GM19240 (cell line): ENCODE measurements at regions not wholly inside any gene's neighbourhood (a gene's known extent, or its start where the extent isn't known, plus 50 kb on each side); places are given as distances from the start of the nearest gene placed in this dataset.

Source experiments
- DNase-seq: peaks from one replicate; pipeline ENCODE4 v3.0.0; 2011; ENCODE audit warnings: low spot score; ENCODE audit not compliant: insufficient read length

DNA sequence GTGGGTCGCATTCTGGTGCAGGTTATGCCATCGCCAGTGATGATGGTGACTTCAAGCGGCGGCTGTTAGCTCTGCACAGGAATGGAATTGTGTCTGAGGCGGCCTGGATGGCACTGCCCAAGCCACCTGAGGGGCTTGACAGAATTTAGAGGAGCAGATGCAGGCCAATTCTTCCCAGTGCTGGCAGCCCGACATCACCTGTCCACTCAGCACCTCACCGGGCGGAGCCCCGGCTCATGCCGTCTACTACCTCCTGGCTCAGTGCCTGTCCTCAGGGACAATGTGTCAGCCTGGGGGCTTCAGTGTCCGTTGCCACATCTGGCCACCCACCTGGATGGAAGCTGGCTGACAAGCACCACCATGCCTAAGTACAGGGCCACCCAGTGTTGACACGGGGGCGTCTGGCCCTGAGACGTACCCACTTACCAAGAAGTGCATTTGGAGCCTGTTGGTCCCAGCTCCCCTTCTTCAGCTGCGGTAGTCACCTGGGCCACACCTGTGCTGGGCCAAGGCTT is 420.5 kb upstream of the MKI67 start:
- no peak for DNase-seq

DNA sequence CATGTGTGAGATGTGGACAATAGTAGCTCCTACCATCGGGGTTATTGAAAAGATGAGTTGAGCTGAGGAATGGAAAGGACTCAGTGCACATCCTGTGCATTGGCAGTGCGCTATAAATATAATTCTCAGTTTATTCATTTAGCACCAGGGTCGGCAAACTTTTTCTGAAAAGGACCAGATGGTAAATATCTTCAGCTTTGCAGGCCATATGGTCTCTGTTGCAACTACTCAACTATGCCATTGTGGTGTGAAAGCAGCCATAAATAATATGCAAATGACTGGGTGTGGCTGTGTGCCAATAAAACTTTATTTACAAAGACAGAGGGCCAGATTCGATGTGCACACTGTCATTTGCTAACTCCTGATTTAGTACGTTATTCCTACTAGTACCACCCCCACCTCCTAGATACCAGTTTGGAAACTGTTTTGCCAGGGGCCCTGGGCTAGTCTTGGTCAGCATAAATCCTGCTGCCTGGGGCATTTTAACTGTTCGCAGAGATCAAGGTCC is 422.9 kb upstream of the MKI67 start:
- no peak for DNase-seq

- no peak for DNase-seq
Measured at GRCh38 chr10:128550045-128550444, 423.8 kb upstream of the MKI67 start.

- DNase-seq: no peak
Measured at GRCh38 chr10:128551475-128551874, 425.3 kb upstream of the MKI67 start.

GRCh38 chr10:128553755-128554154 is 427.5 kb upstream of the MKI67 start:
- no peak for DNase-seq

DNA sequence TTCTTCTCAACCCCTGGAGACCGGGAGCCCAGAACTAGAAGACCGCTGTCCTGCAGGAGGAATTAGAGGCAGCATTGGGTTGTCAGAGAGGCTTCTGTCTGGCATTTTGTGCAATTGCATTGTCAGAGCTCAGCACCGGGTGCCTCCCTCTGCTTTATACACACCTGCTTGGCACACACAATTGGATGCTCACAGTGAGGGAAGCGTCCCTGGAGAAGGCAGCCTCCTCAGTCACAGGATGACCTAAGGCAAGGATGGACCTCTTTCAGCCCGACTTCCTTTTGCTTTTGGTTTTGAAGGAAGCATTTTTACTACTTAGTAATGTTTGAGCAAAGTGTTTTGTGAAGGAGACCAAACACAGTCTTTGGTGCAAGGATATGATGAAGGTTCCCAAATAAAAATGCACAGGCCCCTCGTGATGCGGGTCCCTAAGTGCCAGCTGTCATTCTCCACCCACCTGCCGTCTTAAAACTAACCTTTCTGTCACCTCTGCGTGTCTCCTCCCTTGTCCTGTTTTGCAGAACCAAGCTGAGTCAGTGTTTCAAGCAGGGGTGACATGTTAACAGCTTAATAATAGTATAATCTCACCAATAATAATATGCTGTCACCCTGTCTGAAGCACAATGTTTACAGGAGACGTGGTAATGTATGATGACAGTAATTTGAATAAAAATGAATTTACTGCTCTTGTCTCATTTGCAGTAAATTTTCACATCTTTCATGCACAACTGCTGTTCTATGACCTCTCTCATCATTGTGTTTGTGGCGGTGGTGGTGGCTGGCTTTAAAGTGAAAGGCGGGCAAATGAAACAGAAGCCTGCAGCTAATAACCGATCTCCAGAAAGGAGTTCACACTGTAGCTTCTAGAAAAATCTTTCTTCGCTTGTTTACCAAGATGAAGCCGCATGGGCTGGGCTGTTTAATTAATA is 430.2 kb upstream of the MKI67 start:
- no peak for DNase-seq

DNA sequence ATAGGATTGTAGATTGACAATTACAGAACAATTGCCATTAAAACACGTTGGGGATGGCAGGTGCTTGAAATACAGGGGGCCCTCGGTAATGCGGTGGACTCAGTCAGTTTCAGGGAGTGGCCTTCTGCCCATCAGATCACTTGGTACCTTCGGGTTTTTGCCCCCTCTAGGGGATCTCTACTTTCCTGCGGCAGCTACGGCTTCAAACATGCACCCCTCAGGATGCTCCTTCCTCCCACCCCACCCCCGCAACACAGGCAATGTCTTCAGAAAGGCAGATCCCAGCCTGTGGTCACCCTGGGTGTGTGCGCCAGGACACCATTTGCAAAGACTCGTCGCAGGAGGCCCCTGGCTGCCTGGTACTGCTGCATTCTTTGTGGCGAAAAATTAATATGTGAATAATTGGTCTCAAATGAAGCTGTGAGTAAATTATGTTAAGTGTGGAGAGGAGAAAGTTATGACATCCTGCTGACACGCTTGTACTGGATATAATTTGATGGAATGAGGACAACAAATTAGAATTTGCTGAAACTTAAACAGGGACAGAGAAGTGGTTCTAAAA is 431.0 kb upstream of the MKI67 start:
- no peak for DNase-seq

- no peak for DNase-seq
Measured at GRCh38 chr10:128560406-128560805, 434.2 kb upstream of the MKI67 start.

DNA sequence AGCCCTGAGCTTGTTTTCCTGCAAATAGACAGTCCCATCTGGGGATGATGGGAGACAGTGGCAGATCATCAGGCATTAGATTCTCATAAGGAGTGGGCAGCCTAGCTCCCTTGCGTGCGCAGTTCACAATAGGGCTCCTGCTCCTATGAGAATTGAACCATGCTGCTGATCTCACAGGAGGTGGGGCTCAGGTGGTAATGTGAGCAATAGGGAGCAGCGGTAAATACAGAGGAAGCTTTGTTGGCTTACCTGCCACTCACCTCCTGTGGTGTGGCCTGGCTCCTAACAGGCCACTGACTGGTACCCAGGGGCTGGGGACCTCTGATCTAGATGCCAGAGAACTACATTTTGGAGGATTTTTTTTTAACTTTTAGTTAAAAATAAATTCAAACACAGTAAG is 434.8 kb upstream of the MKI67 start:
- no peak for DNase-seq

GRCh38 chr10:128563387-128563786 is 437.2 kb upstream of the MKI67 start:
- DNase-seq: no peak

DNA sequence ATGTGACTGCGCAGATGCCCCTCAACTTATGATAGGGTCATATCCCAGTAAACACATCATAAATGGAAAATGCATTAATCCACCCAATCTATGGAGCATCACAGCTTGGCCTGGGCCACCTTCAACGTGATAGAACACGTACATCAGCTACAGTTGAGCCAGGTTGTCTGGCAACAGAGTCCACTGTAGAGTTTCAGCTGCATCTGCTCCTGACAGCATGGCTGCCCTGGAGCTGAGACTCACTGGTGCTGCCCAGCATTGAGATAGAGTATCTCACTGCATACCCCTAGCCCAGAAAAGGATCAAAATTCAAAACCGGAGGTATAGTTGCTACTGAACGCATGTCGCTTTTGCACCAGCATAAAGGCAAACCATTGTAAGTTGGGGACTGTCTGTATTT is 437.7 kb upstream of the MKI67 start:
- DNase-seq: no peak

- DNase-seq: no peak
Measured at GRCh38 chr10:128566361-128566968, 440.2 kb upstream of the MKI67 start.

- DNase-seq: no peak
Measured at GRCh38 chr10:128567551-128567950, 441.3 kb upstream of the MKI67 start.

- no peak for DNase-seq
Measured at GRCh38 chr10:128568041-128568440, 441.8 kb upstream of the MKI67 start.

- DNase-seq: no peak
Measured at GRCh38 chr10:128568491-128568890, 442.3 kb upstream of the MKI67 start.

- DNase-seq: no peak
Measured at GRCh38 chr10:128568990-128569945, 443.0 kb upstream of the MKI67 start.

DNA sequence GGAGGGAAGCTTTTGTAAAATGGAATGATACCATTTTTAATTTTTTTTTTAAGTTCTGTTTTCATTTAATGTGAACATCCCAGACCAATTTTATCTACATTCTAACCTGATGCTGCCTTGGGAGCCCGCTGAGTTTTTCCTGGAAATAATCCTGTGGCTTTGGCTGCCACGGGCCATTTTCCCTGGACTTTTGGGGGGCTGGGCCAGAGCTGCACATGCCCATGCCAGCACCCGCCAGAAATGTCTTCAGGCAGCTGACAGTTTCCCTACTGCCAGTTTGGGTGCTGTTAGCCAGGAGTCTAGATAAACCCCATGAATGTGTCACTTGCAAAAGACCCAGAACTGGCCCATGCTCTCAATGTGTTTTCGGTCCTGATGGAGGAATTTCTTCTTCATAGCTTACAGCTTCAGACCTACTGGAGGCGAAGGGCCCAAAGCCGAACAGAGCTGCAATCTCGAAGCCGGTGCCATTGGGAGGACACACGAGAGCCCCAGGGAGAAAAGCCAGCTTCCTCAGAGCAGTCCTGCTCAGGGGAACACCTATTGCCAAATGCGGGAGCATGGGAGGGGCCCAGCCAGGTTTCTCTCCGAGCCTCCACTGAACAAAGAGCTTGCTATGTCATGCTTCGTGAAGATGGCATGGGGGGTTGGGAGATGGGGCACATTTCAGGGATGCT is 444.2 kb upstream of the MKI67 start:
- no peak for DNase-seq

DNA sequence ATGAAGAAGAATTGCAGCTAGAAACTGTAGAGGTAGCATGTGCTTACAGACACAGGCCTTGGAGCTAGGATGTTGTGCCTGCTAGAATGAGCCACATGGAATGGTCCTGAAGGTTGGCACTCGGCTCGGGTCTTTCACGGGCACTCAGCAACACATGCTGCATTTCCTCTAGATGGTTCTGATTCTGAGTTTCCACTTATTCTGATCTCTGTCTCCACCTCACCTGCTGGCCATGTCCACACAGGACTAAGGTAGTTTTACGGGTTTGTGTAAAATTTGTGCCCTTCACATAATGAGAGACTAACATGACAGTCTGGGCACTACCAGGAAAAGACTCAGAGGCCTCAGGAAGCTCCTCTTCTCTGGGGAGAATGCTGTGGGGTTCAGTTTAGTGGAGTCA is 444.8 kb upstream of the MKI67 start:
- DNase-seq: no peak

DNA sequence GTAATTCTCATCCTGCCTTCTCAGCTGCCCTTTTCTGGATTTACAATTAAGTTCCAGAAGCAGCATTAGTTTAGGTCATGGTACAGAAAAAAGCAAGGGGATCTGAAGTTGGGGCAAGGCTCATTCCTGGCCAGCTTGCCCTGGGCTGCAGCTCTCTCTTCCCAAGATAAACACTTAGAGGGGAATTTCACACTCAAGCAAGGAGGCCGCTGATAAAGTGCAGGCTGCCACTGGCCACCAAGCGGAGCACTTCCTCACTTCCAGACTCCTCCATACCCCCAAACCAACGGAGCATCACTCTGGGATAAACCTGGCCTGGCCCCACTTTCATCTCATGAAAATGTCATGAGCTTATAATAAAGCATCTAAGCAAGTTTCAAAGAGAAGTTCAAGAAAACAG is 445.5 kb upstream of the MKI67 start:
- no peak for DNase-seq

- DNase-seq: no peak
Measured at GRCh38 chr10:128572696-128573095, 446.5 kb upstream of the MKI67 start.
